Pancreas (tissue), 10 donors: ENCODE measurements at regions not wholly inside any gene's neighbourhood (a gene's known extent, or its start where the extent isn't known, plus 50 kb on each side); places are given as distances from the start of the nearest gene placed in this dataset.

ENCODE experiments used
- ATAC-seq, 4 donors: fragments of 200-7000 bp; cut with Tn5 transposase; one replicate each; pipeline versions ENCODE4 v1.8.0 to v1.9.1; 2020; ENCODE audit warnings: mild to moderate bottlenecking in 4 of 4, moderate library complexity in 4 of 4
- DNase-seq, 6 donors: peaks; one replicate each; pipeline ENCODE4 v3.0.0-alpha.2; 2020
- FAIRE-seq: peaks from 2 replicates; lab custom pipeline; 2012; peaks lifted over from hg19 to GRCh38; lab: Jason Lieb, UNC
- H3K27ac ChIP-seq, 4 donors: fragments of 200-600 bp; sonication (generic); 1 replicate in 3 of 4; 2 replicates in 1 of 4; pipeline versions ENCODE4 v1.5.0 to v1.8.0; 2020
- H3K27me3 ChIP-seq, 4 donors: fragments of 200-600 bp; one replicate each; pipeline ENCODE4 v1.8.0; 2021
- H3K36me3 ChIP-seq, 3 donors: fragments of 200-600 bp; sonication (generic) in 1 of 3; one replicate each; pipeline versions ENCODE4 v1.5.0 to v1.8.0; 2020 to 2021
- H3K4me1 ChIP-seq, 3 donors: fragments of 200-600 bp; one replicate each; pipeline ENCODE4 v1.8.0; 2021
- H3K4me3 ChIP-seq, 4 donors: fragments of 200-600 bp; sonication (generic) in 2 of 4; one replicate each; pipeline versions ENCODE4 v1.5.0 to v1.8.0; 2020 to 2021
- H3K9me3 ChIP-seq, 4 donors: fragments of 200-600 bp; one replicate each; pipeline ENCODE4 v1.8.0; 2021
- WGBS, 2 donors: extraction: QIAGEN DNeasy Blood & Tissue Kit; methylation state at CpG; one replicate each; pipeline ENCODE4 v1.1.7; 2013; 5-methylcytosine and 5-hydroxymethylcytosine counted together
- intact Hi-C, 3 donors: fragments of 100-400 bp; cut with DNase I; formaldehyde crosslinking; loops; one replicate each; pipeline versions ENCODE4 v1.11.1 to v1.14.2; 2022
- TF ChIP-seq, protein P1 (sequence below), 4 donors: fragments of 200-600 bp; sonication (generic) in 3 of 4; IDR thresholded peaks; one replicate each; pipeline versions ENCODE4 v1.5.0 to v1.8.0; 2021; ENCODE audit warnings: antibody characterized with exemption in 4 of 4
- donor health status: healthy with polysubstance abuse.
- donor health status: DM: no; HTN: no; CAD: no; lungs with moderate emphysema.
- donor health status: DM: no; HTN: no; CAD: no.
- donor health status: control.
- donor health status: control.
- donor health status: Bipolar disorder and iron deficiency.
- donor health status: DM: yes; HTN: yes; CAD: no.
- donor health status: DM: no; HTN: no; CAD: no.
- donor health status: DM: no; HTN: no; CAD: no.
- donor health status: DM: yes; HTN: yes; CAD: no.

DNA sequence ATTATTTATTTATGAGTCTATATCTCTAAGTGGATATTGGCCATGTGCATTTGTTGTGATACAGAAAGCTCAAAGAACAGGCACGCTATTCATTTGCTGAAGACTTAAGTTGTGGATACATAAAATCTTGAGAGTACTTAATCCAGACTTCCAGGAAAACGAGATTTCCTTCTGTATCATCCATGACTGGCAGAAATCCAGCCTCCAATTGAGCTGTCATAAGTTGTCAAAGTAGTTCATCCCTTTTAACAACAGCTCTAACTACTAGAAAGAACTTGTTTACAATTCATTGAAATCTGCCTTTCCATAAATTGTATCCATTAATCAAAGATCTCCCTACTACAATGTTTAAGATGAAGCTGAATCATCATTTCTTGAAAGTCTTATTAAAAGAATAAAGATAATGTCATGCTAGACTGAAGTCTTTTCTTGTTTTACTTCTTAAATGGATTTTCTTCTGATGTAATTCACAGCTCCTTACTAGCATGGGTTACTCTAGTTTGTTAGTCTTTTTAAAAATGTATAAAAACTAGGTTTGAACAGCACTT lies 447.3 kb upstream of the CITED2 start:
- H3K36me3 ChIP-seq, result no peaks in the 10 kb centered on the region
- no peaks in the 10 kb centered on the region for H3K4me1 ChIP-seq
- TF ChIP-seq, protein P1, sequence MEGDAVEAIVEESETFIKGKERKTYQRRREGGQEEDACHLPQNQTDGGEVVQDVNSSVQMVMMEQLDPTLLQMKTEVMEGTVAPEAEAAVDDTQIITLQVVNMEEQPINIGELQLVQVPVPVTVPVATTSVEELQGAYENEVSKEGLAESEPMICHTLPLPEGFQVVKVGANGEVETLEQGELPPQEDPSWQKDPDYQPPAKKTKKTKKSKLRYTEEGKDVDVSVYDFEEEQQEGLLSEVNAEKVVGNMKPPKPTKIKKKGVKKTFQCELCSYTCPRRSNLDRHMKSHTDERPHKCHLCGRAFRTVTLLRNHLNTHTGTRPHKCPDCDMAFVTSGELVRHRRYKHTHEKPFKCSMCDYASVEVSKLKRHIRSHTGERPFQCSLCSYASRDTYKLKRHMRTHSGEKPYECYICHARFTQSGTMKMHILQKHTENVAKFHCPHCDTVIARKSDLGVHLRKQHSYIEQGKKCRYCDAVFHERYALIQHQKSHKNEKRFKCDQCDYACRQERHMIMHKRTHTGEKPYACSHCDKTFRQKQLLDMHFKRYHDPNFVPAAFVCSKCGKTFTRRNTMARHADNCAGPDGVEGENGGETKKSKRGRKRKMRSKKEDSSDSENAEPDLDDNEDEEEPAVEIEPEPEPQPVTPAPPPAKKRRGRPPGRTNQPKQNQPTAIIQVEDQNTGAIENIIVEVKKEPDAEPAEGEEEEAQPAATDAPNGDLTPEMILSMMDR (IDR thresholded peaks at IDR 0.05), result no peak
- no peak overlapping the region for H3K4me3 ChIP-seq
- intact Hi-C loops, result no loop called here
- WGBS, 2 donors, result 66 to 68% methylated on average over 2 of the region's 2 CpGs
- DNase-seq (no peak), ATAC-seq (no peak), FAIRE-seq (no peak)
- no peaks in the 10 kb centered on the region for H3K27me3 ChIP-seq
- H3K27ac ChIP-seq, result no peak overlapping the region
- H3K9me3 ChIP-seq, result no peaks in the 10 kb centered on the region

DNA sequence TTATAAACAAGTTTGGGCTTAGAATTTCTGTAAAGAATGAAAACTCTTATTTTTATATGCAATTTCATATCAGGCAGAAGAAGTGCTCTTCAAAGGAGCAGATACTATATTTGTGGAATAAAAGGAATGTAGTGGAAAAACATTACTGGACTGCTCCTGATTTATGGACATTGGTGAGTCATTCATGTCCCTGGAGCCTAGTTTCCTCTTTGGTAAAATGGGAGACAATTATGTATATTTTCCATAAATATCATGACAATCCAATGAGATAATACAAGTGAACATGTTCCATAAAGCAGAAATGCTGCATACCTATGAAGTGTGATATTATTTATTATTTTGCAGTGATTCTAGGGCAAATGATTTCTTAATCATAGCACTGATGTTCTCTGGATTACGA lies 445.8 kb upstream of the CITED2 start:
- H3K9me3 ChIP-seq, result no peaks in the 10 kb centered on the region
- WGBS, 2 donors, result 67 to 83% methylated on average over 1 of the region's 1 CpG
- H3K4me3 ChIP-seq, result no peak overlapping the region
- H3K27ac ChIP-seq, result no peak overlapping the region
- intact Hi-C loops, result no loop called here
- ATAC-seq (no peak), DNase-seq (no peak), FAIRE-seq (no peak)
- no peaks in the 10 kb centered on the region for H3K36me3 ChIP-seq
- TF ChIP-seq, protein P1 (IDR thresholded peaks at IDR 0.05), result no peak
- H3K4me1 ChIP-seq, result no peaks in the 10 kb centered on the region
- no peaks in the 10 kb centered on the region for H3K27me3 ChIP-seq

DNA sequence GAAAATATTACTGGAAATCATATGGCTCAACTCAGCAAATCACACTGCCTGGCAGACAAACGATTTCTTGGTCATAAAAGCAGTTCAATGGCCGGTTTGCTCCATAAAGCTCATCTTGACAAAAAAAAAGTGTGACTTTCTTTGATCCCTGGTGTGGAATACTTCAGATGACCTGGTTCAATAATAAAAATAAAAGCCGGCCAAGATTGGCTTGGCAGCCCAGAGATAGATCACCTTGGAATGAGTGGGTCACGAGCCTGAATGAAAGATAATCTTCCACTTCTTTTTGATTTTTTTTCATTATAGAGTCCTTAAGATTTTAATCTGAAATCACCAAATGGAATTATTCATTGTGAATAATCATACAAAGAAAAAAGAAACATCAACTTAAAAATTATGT lies 445.3 kb upstream of the CITED2 start:
- Histone ChIP-seq H3K36me3 (no peaks in the 10 kb centered on the region), H3K27ac (no peak overlapping the region), H3K4me1 (no peaks in the 10 kb centered on the region), H3K27me3 (no peaks in the 10 kb centered on the region), H3K4me3 (no peak overlapping the region), H3K9me3 (no peaks in the 10 kb centered on the region)
- FAIRE-seq (no peak), ATAC-seq (no peak), DNase-seq (no peak)
- TF ChIP-seq, protein P1 (IDR thresholded peaks at IDR 0.05), result no peak
- WGBS, 2 donors, result 81 to 87% methylated on average over 4 of the region's 4 CpGs
- intact Hi-C loops, result no loop called here

DNA sequence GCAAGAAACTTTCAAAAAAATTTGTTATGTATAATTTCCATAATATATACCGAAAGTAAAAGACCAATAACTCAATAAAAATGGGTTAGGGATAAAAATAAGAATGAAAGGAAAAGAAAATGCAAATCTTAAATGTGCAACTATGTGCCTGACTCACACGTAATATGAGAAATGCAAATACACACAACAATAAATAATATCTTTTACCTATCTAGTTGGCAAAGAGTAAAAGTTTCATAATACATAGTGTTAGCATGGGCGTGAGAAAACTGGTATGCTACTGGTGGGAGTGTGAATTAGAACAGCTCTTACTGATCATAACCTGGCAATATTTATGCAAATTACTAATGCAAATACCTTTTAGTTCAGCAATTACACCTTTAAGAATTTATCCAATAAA lies 438.5 kb upstream of the CITED2 start:
- intact Hi-C loops, result no loop called here
- ATAC-seq (no peak), DNase-seq (no peak), FAIRE-seq (no peak)
- TF ChIP-seq, protein P1 (IDR thresholded peaks at IDR 0.05), result no peak
- Histone ChIP-seq H3K36me3 (no peaks in the 10 kb centered on the region), H3K9me3 (no peaks in the 10 kb centered on the region), H3K27me3 (no peaks in the 10 kb centered on the region), H3K27ac (no peak overlapping the region), H3K4me1 (no peaks in the 10 kb centered on the region), H3K4me3 (no peak overlapping the region)
- 67 to 71% methylated on average over 3 of the region's 3 CpGs for WGBS, 2 donors

DNA sequence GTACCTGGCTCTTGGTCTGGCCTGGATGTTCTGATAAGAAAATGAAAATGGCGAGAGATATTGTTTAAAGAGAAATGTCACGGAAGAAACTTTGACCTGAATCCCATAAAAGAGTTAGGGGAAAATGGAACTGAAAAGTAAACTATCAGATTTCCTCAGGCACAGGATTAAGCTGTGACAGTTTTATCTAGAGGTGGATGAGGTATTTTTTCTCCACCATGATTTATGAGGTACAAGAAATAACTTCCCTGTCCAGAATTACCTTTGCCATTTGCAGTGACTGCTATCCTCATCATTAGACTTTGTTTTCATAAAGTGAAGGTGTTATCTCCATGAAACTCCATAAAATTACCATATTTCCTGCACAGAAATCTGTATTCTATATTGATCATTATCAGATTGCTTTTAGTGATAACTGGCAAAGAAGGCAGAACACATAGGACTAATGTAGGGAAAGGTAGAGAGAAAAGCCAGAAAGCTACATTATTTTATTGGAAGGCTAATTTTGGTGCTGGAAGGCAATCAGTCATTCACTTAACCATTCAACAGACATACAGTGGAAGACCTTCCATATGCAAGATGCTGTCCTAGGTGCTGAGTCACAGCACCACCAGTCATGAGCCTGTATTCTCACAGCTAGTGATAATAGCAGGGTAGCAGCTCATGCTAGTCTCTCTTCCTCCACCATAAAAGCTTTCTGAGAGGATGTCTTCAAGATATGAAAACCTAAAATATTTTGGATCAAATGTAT lies 427.3 kb upstream of the CITED2 start:
- FAIRE-seq, result no peak

More for the DNA sequence above, 427.3 kb upstream of the CITED2 start:
- no peaks in the 10 kb centered on the region for H3K4me1 ChIP-seq
- H3K36me3 ChIP-seq, result no peaks in the 10 kb centered on the region
- no peaks in the 10 kb centered on the region for H3K9me3 ChIP-seq
- intact Hi-C loops, result no loop called here
- TF ChIP-seq, protein P1 (IDR thresholded peaks at IDR 0.05), result no peak
- no peak for ATAC-seq
- no peak overlapping the region for H3K4me3 ChIP-seq
- WGBS, 2 donors, result 61 to 66% methylated on average over 2 of the region's 2 CpGs
- no peak overlapping the region for H3K27ac ChIP-seq
- DNase-seq, result no peak
- H3K27me3 ChIP-seq, result no peaks in the 10 kb centered on the region
